ENCODE measurements at regions not wholly inside any gene's neighbourhood (a gene's known extent, or its start where the extent isn't known, plus 50 kb on each side); places are given as distances from the start of the nearest gene placed in this dataset.

- no peak for TF ChIP-seq EZH2 (IDR thresholded peaks at IDR 0.05; ENCODE audit: borderline replicate concordance, low read length)
- TF ChIP-seq, protein P1, sequence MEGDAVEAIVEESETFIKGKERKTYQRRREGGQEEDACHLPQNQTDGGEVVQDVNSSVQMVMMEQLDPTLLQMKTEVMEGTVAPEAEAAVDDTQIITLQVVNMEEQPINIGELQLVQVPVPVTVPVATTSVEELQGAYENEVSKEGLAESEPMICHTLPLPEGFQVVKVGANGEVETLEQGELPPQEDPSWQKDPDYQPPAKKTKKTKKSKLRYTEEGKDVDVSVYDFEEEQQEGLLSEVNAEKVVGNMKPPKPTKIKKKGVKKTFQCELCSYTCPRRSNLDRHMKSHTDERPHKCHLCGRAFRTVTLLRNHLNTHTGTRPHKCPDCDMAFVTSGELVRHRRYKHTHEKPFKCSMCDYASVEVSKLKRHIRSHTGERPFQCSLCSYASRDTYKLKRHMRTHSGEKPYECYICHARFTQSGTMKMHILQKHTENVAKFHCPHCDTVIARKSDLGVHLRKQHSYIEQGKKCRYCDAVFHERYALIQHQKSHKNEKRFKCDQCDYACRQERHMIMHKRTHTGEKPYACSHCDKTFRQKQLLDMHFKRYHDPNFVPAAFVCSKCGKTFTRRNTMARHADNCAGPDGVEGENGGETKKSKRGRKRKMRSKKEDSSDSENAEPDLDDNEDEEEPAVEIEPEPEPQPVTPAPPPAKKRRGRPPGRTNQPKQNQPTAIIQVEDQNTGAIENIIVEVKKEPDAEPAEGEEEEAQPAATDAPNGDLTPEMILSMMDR (IDR thresholded peaks at IDR 0.05; ENCODE audit: low read length) = no peak
Observed at GRCh38 chr16:73268366-73268993, 220.6 kb upstream of the ZFHX3 start.
